ENCODE measurements at regions not wholly inside any gene's neighbourhood (a gene's known extent, or its start where the extent isn't known, plus 50 kb on each side); places are given as distances from the start of the nearest gene placed in this dataset.

- no peak for TF ChIP-seq ZFP30 (CRISPR knock-in tag; IDR thresholded peaks at IDR 0.05)
- no peak for TF ChIP-seq ZNF70 (CRISPR knock-in tag; IDR thresholded peaks at IDR 0.05)
- no peak for TF ChIP-seq ZNF565 (CRISPR knock-in tag; conservative IDR thresholded peaks at IDR 0.05; ENCODE audit: low read depth)
- TF ChIP-seq, protein P1, sequence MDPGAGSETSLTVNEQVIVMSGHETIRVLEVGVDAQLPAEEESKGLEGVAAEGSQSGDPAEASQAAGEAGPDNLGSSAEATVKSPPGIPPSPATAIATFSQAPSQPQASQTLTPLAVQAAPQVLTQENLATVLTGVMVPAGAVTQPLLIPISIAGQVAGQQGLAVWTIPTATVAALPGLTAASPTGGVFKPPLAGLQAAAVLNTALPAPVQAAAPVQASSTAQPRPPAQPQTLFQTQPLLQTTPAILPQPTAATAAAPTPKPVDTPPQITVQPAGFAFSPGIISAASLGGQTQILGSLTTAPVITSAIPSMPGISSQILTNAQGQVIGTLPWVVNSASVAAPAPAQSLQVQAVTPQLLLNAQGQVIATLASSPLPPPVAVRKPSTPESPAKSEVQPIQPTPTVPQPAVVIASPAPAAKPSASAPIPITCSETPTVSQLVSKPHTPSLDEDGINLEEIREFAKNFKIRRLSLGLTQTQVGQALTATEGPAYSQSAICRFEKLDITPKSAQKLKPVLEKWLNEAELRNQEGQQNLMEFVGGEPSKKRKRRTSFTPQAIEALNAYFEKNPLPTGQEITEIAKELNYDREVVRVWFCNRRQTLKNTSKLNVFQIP (CRISPR knock-in tag; IDR thresholded peaks at IDR 0.05; ENCODE audit: borderline replicate concordance, low read depth) = no peak
- TF ChIP-seq ZC3H10 (CRISPR knock-in tag; IDR thresholded peaks at IDR 0.05) = no peak
- no peak for TF ChIP-seq TOX (CRISPR knock-in tag; IDR thresholded peaks at IDR 0.05; ENCODE audit: borderline replicate concordance)
- no peak for TF ChIP-seq OSR1 (CRISPR knock-in tag; IDR thresholded peaks at IDR 0.05)
- no peak for TF ChIP-seq BACH2 (CRISPR knock-in tag; IDR thresholded peaks at IDR 0.05; ENCODE audit: borderline replicate concordance)
- TF ChIP-seq RARB (CRISPR knock-in tag; IDR thresholded peaks at IDR 0.05) = no peak
- no peak for TF ChIP-seq ARNTL (CRISPR knock-in tag; IDR thresholded peaks at IDR 0.05; ENCODE audit: borderline replicate concordance, low read depth)
- TF ChIP-seq TCF4 (CRISPR knock-in tag; IDR thresholded peaks at IDR 0.05; ENCODE audit: borderline replicate concordance) = no peak
- no peak for TF ChIP-seq ISL1 (CRISPR knock-in tag; IDR thresholded peaks at IDR 0.05)
- no peak for ATAC-seq
Measured at GRCh38 chr18:51907687-51908597, 432.1 kb upstream of the DCC start.

DNA sequence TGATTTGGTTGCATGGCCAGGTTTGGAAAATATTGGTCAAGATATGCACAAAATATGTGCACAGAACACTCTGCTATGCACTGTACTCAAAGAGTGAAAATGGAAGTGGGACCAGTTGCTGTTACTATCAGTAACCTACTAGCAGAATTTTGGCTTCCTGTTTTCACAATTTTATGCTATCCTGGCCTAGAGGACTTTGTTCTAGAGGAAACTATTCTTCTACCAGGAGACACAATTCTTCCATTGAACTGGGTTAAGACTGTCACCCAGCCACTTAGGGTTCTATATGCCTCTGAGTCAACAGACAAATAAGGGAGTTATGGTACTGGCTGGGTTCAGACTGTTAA is 431.4 kb upstream of the DCC start:
- TF ChIP-seq ZNF70 (CRISPR knock-in tag; IDR thresholded peaks at IDR 0.05) (no peak), ZNF565 (CRISPR knock-in tag; conservative IDR thresholded peaks at IDR 0.05; ENCODE audit: low read depth) (no peak), CSRNP3 (CRISPR knock-in tag; IDR thresholded peaks at IDR 0.05) (no peak), SNAI2 (CRISPR knock-in tag; IDR thresholded peaks at IDR 0.05) (no peak), BACH2 (CRISPR knock-in tag; IDR thresholded peaks at IDR 0.05; ENCODE audit: borderline replicate concordance) (no peak), ARNTL (CRISPR knock-in tag; IDR thresholded peaks at IDR 0.05; ENCODE audit: borderline replicate concordance, low read depth) (no peak), ZFP3 (CRISPR knock-in tag; IDR thresholded peaks at IDR 0.05) (no peak), CREB5 (CRISPR knock-in tag; IDR thresholded peaks at IDR 0.05; ENCODE audit: low read depth) (no peak), PPARA (CRISPR knock-in tag; IDR thresholded peaks at IDR 0.05; ENCODE audit: borderline replicate concordance) (no peak), ZC3H10 (CRISPR knock-in tag; IDR thresholded peaks at IDR 0.05) (no peak), GLIS3 (CRISPR knock-in tag; IDR thresholded peaks at IDR 0.05) (no peak), ESRRG (CRISPR knock-in tag; IDR thresholded peaks at IDR 0.05) (no peak), ISL1 (CRISPR knock-in tag; IDR thresholded peaks at IDR 0.05) (no peak), OSR1 (CRISPR knock-in tag; IDR thresholded peaks at IDR 0.05) (no peak), ZNF8 (CRISPR knock-in tag; IDR thresholded peaks at IDR 0.05) (no peak)
- TF ChIP-seq, protein P2, sequence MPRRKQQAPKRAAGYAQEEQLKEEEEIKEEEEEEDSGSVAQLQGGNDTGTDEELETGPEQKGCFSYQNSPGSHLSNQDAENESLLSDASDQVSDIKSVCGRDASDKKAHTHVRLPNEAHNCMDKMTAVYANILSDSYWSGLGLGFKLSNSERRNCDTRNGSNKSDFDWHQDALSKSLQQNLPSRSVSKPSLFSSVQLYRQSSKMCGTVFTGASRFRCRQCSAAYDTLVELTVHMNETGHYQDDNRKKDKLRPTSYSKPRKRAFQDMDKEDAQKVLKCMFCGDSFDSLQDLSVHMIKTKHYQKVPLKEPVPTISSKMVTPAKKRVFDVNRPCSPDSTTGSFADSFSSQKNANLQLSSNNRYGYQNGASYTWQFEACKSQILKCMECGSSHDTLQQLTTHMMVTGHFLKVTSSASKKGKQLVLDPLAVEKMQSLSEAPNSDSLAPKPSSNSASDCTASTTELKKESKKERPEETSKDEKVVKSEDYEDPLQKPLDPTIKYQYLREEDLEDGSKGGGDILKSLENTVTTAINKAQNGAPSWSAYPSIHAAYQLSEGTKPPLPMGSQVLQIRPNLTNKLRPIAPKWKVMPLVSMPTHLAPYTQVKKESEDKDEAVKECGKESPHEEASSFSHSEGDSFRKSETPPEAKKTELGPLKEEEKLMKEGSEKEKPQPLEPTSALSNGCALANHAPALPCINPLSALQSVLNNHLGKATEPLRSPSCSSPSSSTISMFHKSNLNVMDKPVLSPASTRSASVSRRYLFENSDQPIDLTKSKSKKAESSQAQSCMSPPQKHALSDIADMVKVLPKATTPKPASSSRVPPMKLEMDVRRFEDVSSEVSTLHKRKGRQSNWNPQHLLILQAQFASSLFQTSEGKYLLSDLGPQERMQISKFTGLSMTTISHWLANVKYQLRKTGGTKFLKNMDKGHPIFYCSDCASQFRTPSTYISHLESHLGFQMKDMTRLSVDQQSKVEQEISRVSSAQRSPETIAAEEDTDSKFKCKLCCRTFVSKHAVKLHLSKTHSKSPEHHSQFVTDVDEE (CRISPR knock-in tag; IDR thresholded peaks at IDR 0.05) = no peak
- TF ChIP-seq, protein P1 (CRISPR knock-in tag; IDR thresholded peaks at IDR 0.05; ENCODE audit: borderline replicate concordance, low read depth) = no peak
- no peak for ATAC-seq

All from SK-N-SH treated with all-trans-retinoic acid at 6 μM for 48 hours (cell line).